Mesenchymal stem cell (in vitro differentiated cells and primary cell): ENCODE measurements at regions not wholly inside any gene's neighbourhood (a gene's known extent, or its start where the extent isn't known, plus 50 kb on each side); places are given as distances from the start of the nearest gene placed in this dataset.

Experiments
- DNase-seq: peaks from one replicate; pipeline ENCODE4 v3.0.0-alpha.2; 2013
- H2AFZ ChIP-seq: one replicate; pipeline ENCODE4 v1.6.1; 2013; ENCODE audit warnings: low read depth, mild to moderate bottlenecking, control low read depth, inconsistent platforms, low read length, moderate library complexity
- H2AK5ac ChIP-seq: 2 replicates; pipeline ENCODE4 v1.6.1; 2013; ENCODE audit warnings: low read length, moderate library complexity, mild to moderate bottlenecking, inconsistent platforms; ENCODE audit not compliant: severe bottlenecking
- H2BK120ac ChIP-seq: one replicate; pipeline ENCODE4 v1.6.1; 2013; ENCODE audit warnings: low read depth, mild to moderate bottlenecking, inconsistent platforms, low read length, moderate library complexity
- H2BK12ac ChIP-seq, 2 experiments: one replicate each; pipeline ENCODE4 v1.6.1; 2013; ENCODE audit warnings: inconsistent platforms in 2 of 2, low read length in 2 of 2, mild to moderate bottlenecking in 2 of 2, moderate library complexity in 2 of 2, control low read depth in 1 of 2
- H2BK15ac ChIP-seq: one replicate; pipeline ENCODE4 v1.6.1; 2013; ENCODE audit warnings: mild to moderate bottlenecking, low read depth, inconsistent platforms; ENCODE audit not compliant: poor library complexity, severe bottlenecking
- H2BK5ac ChIP-seq: 2 replicates; pipeline ENCODE4 v1.6.1; 2013; ENCODE audit warnings: low read depth, mild to moderate bottlenecking, low read length, control low read depth, inconsistent platforms; ENCODE audit not compliant: poor library complexity, severe bottlenecking
- H3K14ac ChIP-seq, 2 experiments: one replicate each; pipeline ENCODE4 v1.6.1; 2013; ENCODE audit warnings: inconsistent platforms in 2 of 2, low read length in 2 of 2, control low read depth in 1 of 2, mild to moderate bottlenecking in 1 of 2, moderate library complexity in 1 of 2
- H3K18ac ChIP-seq, 2 experiments: one replicate each; pipeline ENCODE4 v1.6.1; 2013; ENCODE audit warnings: inconsistent platforms in 2 of 2, low read length in 2 of 2, control low read depth in 1 of 2, low read depth in 1 of 2, mild to moderate bottlenecking in 1 of 2
- H3K23ac ChIP-seq, 2 experiments: one replicate each; pipeline ENCODE4 v1.6.1; 2013; ENCODE audit warnings: inconsistent platforms in 2 of 2, low read length in 2 of 2, mild to moderate bottlenecking in 2 of 2, moderate library complexity in 2 of 2, control low read depth in 1 of 2
- H3K27ac ChIP-seq: 2 replicates; pipeline ENCODE4 v1.5.1; 2013; ENCODE audit warnings: mild to moderate bottlenecking, moderate library complexity, low read length, control low read depth, inconsistent platforms; ENCODE audit not compliant: poor library complexity, severe bottlenecking
- H3K27me3 ChIP-seq, 2 experiments: 2 replicates each; pipeline versions ENCODE4 v1.6.1 to v1.7.0; 2013; ENCODE audit warnings: low read length in 2 of 2, mild to moderate bottlenecking in 2 of 2, moderate library complexity in 2 of 2, control low read depth in 1 of 2, inconsistent platforms in 1 of 2; ENCODE audit not compliant: control insufficient read depth in 1 of 2, insufficient read depth in 1 of 2
- H3K36me3 ChIP-seq, 2 experiments: 2 replicates each; pipeline versions ENCODE4 v1.6.1 to v1.7.0; 2013; ENCODE audit warnings: low read length in 2 of 2, control low read depth in 1 of 2, inconsistent platforms in 1 of 2, low read depth in 1 of 2, mild to moderate bottlenecking in 1 of 2; ENCODE audit not compliant: insufficient read depth in 2 of 2, control insufficient read depth in 1 of 2
- H3K4ac ChIP-seq, 2 experiments: one replicate each; pipeline ENCODE4 v1.6.1; 2013; ENCODE audit warnings: inconsistent platforms in 2 of 2, low read length in 2 of 2, mild to moderate bottlenecking in 2 of 2, moderate library complexity in 2 of 2, control low read depth in 1 of 2, low read depth in 1 of 2
- H3K4me1 ChIP-seq: 2 replicates; pipeline ENCODE4 v1.6.1; 2013; ENCODE audit warnings: low read depth, low read length, control low read depth; ENCODE audit not compliant: control insufficient read depth, insufficient read depth
- H3K4me2 ChIP-seq: 2 replicates; pipeline ENCODE4 v1.6.1; 2013; ENCODE audit warnings: low read length, mild to moderate bottlenecking, inconsistent platforms; ENCODE audit not compliant: poor library complexity, severe bottlenecking
- H3K4me3 ChIP-seq, 2 experiments: 2 replicates each; pipeline versions ENCODE4 v1.5.1 to v1.7.0; 2013; ENCODE audit warnings: low read length in 2 of 2, mild to moderate bottlenecking in 2 of 2, control low read depth in 1 of 2, low read depth in 1 of 2; ENCODE audit not compliant: insufficient read depth in 1 of 2
- H3K79me1 ChIP-seq: replicated peaks from 2 replicates; pipeline ENCODE4 v1.6.1; 2013; ENCODE audit warnings: mild to moderate bottlenecking, control low read depth, low read length, inconsistent platforms; ENCODE audit not compliant: poor library complexity, severe bottlenecking
- H3K9ac ChIP-seq: 2 replicates; pipeline ENCODE4 v1.7.0; 2013; ENCODE audit warnings: mild to moderate bottlenecking, low read length, moderate library complexity
- H3K9me3 ChIP-seq: 2 replicates; pipeline ENCODE4 v1.7.0; 2013; ENCODE audit warnings: mild to moderate bottlenecking, low read length; ENCODE audit not compliant: control insufficient read depth
- H4K8ac ChIP-seq: one replicate; pipeline ENCODE4 v1.6.1; 2013; ENCODE audit warnings: inconsistent platforms, mild to moderate bottlenecking, low read length, moderate library complexity
- H4K91ac ChIP-seq: one replicate; pipeline ENCODE4 v1.6.1; 2013; ENCODE audit warnings: mild to moderate bottlenecking, low read length, inconsistent platforms
- WGBS: methylation state at CpG from one replicate; pipeline ENCODE4 v1.1.7; 2013; ENCODE audit warnings: mixed read lengths; 5-methylcytosine and 5-hydroxymethylcytosine counted together

DNA sequence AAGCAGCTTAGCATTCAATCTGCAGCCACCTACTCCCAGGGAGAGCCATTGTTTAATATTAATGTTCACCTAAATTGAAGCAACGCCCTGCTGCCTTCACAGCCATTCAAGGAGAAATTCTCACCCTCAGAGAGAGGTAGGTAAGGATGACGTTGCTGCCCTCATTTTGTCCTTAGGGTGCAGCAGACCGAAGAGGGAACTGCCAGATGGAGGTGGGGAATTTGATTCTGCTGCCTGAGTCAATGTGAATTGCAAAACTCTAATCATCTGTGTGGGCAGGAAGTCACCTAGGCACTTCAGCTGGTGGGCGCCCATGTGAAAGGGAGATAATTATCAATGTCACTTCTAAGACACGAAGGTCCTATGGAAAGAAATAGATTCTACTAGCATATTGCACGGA is 503.4 kb downstream of the TBC1D4 start:
- Histone ChIP-seq H3K4me3 (no peak overlapping the region), H3K14ac (no peak overlapping the region), H3K79me1 (no peaks in the 10 kb centered on the region), H2BK120ac (no peak overlapping the region), H4K91ac (no peak overlapping the region), H2AFZ (no peak overlapping the region), H3K9me3 (no peaks in the 10 kb centered on the region), H3K9ac (no peak overlapping the region), H2BK12ac (no peak overlapping the region), H3K4ac (no peak overlapping the region), H2AK5ac (no peak overlapping the region), H2BK15ac (no peak overlapping the region), H3K4me2 (no peak overlapping the region), H3K18ac (no peak overlapping the region), H3K27ac (no peak overlapping the region), H2BK5ac (no peak overlapping the region), H3K27me3 (no peaks in the 10 kb centered on the region), H3K23ac (no peak overlapping the region), H3K36me3 (no peaks in the 10 kb centered on the region), H3K4me1 (peaks cover 2% of the 10 kb centered on the region), H4K8ac (no peak overlapping the region)
- no peak for DNase-seq
- WGBS: 74% methylated on average over 6 of the region's 6 CpGs

DNA sequence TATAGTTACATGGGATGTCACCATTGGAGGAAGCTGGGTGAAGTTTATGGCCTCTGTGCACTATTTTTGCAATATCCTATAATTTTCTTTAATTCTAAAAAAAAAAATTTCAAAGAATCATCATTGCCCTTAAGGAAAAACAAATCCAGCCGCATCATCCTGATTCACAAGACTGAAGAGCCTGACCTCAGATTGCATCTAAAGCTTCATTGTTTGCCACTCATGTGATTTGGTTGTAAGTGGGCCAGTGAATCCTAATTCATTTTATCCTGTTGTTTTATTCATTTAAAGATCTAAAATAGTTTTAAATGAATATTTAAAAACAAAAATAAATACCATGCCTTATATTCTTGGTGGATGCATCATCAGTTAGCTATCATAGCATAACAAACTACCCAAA is 504.5 kb downstream of the TBC1D4 start:
- Histone ChIP-seq H3K79me1 (no peaks in the 10 kb centered on the region), H3K4ac (no peak overlapping the region), H3K27me3 (no peaks in the 10 kb centered on the region), H4K8ac (no peak overlapping the region), H2BK12ac (no peak overlapping the region), H2BK120ac (no peak overlapping the region), H3K23ac (no peak overlapping the region), H3K4me3 (no peak overlapping the region), H3K9me3 (no peaks in the 10 kb centered on the region), H3K18ac (no peak overlapping the region), H3K4me1 (peaks cover 2% of the 10 kb centered on the region), H4K91ac (no peak overlapping the region), H2AFZ (no peak overlapping the region), H2BK15ac (no peak overlapping the region), H3K14ac (no peak overlapping the region), H3K36me3 (no peaks in the 10 kb centered on the region), H2AK5ac (no peak overlapping the region), H3K4me2 (no peak overlapping the region), H2BK5ac (no peak overlapping the region), H3K9ac (no peak overlapping the region), H3K27ac (no peak overlapping the region)
- no peak for DNase-seq
- 75% methylated on average over 1 of the region's 1 CpG for WGBS

GRCh38 chr13:74975111-74975510 is 506.9 kb downstream of the TBC1D4 start:
- H3K4me1 ChIP-seq: peaks cover 2% of the 10 kb centered on the region
- no peak overlapping the region for H4K91ac ChIP-seq
- H3K23ac ChIP-seq: no peak overlapping the region
- no peaks in the 10 kb centered on the region for H3K27me3 ChIP-seq
- H4K8ac ChIP-seq: no peak overlapping the region
- no peak overlapping the region for H3K27ac ChIP-seq
- H3K18ac ChIP-seq: no peak overlapping the region
- no peak overlapping the region for H3K4me2 ChIP-seq
- H2AFZ ChIP-seq: no peak overlapping the region
- H2BK120ac ChIP-seq: no peak overlapping the region
- H3K79me1 ChIP-seq: no peaks in the 10 kb centered on the region
- no peak overlapping the region for H2BK15ac ChIP-seq
- no peak overlapping the region for H2BK5ac ChIP-seq
- H3K9me3 ChIP-seq: no peaks in the 10 kb centered on the region
- no peak overlapping the region for H3K4me3 ChIP-seq
- H3K36me3 ChIP-seq: no peaks in the 10 kb centered on the region
- H2BK12ac ChIP-seq: no peak overlapping the region
- no peak overlapping the region for H3K4ac ChIP-seq
- H3K9ac ChIP-seq: no peak overlapping the region
- no peak for DNase-seq
- no peak overlapping the region for H3K14ac ChIP-seq
- WGBS: 75% methylated on average over 2 of the region's 2 CpGs
- no peak overlapping the region for H2AK5ac ChIP-seq

- no peak overlapping the region for H3K23ac ChIP-seq
- no peak overlapping the region for H2BK12ac ChIP-seq
- no peak overlapping the region for H4K91ac ChIP-seq
- no peak overlapping the region for H3K9ac ChIP-seq
- H3K14ac ChIP-seq: no peak overlapping the region
- H3K4me2 ChIP-seq: no peak overlapping the region
- H3K9me3 ChIP-seq: no peaks in the 10 kb centered on the region
- no peak overlapping the region for H2BK15ac ChIP-seq
- H4K8ac ChIP-seq: no peak overlapping the region
- no peak for DNase-seq
- no peak overlapping the region for H3K27ac ChIP-seq
- H2AFZ ChIP-seq: no peak overlapping the region
- no peak overlapping the region for H3K4ac ChIP-seq
- H2AK5ac ChIP-seq: no peak overlapping the region
- H3K4me3 ChIP-seq: no peak overlapping the region
- peaks cover 2% of the 10 kb centered on the region for H3K4me1 ChIP-seq
- H3K36me3 ChIP-seq: no peaks in the 10 kb centered on the region
- H2BK5ac ChIP-seq: no peak overlapping the region
- no peak overlapping the region for H3K18ac ChIP-seq
- H2BK120ac ChIP-seq: no peak overlapping the region
- no peaks in the 10 kb centered on the region for H3K27me3 ChIP-seq
- WGBS: 62% methylated on average over 3 of the region's 5 CpGs
- no peaks in the 10 kb centered on the region for H3K79me1 ChIP-seq
Observed at GRCh38 chr13:74973935-74974879, 507.8 kb downstream of the TBC1D4 start.
